HG03039 (cell line): ENCODE measurements at regions not wholly inside any gene's neighbourhood (a gene's known extent, or its start where the extent isn't known, plus 50 kb on each side); places are given as distances from the start of the nearest gene placed in this dataset.
"Not testable (repeated sequence)": the region's sequence is repeated elsewhere in the genome, so short reads cannot be mapped to it uniquely, and the experiment has no call there.

Experiments used
- ATAC-seq: cut with Tn5 transposase; IDR thresholded peaks from one replicate; pipeline ENCODE4 v1.9.1; 2021; ENCODE audit warnings: mild to moderate bottlenecking, moderate library complexity; ENCODE audit not compliant: unreplicated experiment

DNA sequence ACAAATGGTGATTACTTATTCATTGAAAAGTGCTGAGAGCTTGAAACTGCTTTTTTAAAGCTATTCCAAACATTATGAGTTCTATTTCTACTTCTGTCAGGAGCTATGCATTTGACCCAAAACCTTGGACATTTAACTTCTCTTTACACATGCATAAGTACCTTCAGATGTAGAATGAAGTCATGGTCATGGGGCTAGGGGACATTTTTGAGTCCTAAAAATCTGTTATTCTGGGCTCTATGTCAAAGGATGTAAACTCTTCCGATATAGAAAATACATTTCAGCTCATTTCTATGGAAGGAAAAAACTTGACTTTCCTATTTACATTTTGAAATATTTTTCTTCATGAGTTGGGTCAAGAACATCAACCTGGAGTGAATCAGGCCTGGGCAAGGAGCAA, 179.5 kb upstream of the CXCL12 start:
- no peak for ATAC-seq

DNA sequence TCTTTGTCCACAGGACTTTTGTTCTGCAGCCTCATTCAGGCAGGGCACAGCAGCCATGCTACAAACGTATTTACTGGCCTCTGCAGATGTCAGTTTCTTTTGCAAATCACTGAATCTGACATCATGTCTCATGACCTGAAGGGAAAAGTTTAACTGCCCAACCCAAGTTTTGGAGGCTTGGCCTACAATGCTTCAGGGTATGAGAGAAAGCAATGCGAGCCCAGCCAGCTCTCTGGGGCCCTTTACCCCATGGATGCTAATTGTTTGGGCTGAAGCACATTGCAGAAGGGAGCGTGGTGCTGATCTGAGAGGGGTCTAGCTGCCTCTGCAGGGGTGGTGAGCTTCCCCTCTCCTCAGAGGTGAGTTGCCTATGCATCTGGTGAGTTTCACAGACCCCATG, 179.9 kb upstream of the CXCL12 start:
- ATAC-seq: no peak

DNA sequence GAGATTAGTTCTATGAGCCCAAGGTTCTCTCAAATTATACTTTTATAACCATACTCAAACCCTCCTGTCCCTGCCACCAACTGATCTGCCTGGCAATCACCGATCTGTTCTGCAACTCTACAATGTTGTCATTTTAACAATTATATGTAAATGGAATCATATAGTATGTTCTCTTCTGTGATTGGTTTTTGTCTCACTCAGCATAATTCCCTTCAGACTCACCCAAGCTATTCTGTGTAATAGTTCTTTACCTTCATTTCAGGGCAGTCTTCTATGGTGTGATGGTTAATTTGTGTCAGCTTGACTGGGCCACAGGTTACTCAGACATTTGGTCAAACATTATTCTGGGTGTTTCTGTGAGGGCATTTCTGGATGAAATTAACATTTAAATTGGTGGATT, 181.9 kb upstream of the CXCL12 start:
- no peak for ATAC-seq

DNA sequence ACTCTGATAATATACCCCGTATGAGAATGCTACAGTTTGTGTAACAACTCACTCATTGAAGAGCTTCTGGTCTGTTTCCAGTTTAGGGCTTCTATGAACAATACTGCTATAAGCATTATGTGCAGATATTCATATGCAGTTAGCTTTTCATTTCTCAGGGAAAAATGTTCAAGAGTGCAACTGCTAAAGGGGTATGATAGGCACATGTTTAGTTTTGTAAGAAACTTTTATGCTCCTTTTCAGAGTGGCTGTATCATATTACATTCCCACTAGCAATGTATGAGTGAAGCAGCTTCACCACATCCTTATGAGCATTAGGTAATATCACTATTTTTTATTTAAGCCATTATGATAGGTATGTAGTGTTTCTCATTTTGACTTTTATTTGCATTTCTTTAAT, 182.6 kb upstream of the CXCL12 start:
- ATAC-seq: no peak

DNA sequence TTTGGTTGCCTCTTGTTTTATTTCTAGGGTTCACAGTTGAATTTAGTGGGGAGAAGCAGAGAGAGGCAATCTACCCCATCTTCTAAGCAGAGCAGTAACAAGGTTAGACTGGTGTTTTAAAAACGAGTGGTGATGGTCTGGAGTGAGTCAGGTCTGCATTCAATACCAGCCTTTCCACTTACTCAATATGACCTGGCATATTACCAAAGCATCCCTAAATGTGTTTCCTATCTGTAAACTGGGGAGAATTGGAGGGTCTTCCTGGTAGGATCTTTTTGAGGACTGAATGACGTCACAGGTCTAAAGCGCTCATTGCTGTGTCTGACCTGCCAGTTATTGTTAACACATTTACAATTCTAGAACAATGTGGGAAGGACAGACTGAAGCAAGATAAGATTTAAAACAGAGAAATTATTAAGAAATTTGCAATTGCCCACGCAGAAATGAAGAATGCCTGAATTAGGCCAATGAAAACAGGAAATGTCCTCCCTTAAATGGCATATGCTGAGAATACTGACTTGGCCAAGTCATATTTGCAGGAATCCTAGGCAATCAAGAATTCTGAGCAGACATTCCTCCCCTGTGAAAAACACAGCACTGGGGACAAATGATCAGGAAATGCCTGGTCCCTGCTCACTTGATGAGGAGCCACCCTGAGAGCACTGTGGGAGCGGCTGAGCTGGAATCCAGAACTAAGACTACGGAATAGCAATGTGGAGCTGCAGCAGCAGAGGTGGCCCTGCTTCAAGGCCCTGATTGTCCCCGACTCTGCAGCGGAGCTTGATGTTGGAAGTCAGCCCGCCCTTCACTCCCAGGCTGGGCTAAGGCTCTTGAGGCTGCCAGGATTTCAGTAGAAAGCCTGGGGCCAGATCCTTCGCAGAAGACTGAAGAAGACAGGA, 184.5 kb upstream of the CXCL12 start:
- no peak for ATAC-seq

DNA sequence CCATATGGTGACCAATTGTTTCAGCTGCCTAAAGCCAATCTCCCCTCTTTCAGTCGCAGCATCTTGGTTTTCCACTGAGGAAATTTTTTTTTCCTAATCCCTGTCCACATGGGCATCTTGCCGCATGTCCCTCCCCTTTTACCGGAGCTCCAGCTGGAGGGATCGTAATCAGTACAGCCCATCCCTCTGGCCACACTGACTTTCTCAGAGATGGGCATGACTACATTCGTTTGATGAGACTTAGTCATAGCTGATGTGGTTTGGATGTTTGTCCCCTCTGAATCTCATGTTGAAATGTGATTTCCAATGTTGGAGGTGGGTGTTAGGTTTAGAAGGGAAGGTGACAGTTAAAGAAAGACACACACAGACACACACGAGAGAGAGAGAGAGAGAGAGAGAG, 186.8 kb upstream of the CXCL12 start:
- ATAC-seq: no peak

DNA sequence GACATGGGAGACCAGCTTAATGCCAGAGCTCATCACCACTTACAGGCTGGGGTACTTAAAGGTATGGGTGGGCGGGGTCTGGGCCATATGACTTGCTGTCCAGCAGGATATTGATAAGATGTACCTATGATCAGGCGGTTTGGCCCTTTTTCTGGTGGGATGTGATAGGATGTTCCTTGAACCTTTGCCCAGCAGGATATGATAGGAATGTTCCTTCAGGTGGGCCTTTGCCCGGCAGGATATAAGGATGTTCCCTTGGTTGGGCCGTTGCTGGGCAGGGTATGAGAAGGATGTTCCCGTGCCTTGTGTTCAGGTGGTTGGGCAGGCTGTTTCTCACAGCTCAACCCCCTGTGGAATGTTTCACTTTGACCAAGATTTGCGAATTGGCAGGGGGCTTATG, 187.2 kb upstream of the CXCL12 start:
- no peak for ATAC-seq

DNA sequence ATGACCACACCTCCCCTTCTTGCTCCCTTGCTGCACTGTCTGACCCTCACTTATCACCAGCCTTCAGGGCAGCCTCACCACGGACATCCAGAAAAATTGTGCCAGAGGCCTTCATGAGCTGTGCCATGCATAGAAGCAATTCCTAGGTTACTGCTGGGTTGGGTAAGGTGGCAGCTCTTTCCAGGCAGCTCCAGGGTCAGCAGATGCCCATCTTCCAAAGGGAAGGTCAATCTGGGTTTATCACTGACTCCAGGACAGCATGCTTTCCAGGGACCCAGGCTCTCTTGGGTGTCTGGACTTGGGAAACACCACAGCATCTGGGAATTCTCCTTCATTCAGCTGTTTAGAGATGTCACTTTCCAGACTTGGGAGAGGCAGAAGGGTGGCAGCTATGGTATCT, 188.9 kb upstream of the CXCL12 start:
- ATAC-seq: no peak

DNA sequence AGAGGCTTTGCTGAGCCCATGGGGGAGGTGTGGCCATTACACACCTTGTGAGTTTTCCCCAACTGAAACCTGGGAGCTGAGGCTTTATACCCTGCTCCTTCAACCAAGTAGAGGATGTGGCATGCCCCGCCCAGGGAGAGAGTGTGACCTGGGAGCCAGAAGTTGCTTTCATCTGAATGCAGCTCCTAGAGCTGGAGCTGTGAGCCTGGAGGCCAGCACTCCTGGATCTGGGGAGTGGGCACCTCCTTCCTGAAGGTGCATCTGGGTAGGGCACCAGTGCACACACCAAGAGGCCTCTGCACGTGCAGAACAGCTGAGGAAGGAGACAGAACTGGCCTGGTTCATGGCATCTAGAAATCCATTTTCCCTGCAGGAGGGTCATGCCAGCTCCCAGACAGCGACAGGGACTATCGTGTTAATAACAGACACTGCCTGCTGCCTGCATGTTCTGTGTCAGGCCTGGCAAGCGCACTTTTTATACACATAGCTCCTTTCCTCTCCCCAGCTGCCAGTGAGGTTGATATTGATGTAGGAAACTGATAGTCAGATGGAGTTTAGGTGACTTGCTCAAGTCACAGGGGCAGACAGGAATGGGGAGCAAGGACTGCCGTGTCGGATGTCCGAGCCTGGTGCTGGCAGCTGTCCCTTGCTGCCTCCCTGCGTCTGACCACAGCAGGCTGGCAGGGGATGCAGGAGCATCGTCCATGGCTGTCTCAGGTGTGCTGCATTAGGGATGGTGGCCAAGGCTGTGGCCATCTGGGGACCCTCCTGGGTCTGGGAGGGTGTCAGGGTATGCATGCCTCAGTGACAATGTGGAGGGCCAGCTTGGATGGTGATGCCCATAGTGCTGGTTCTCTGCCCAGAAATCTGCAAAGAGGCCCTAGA, 189.9 kb upstream of the CXCL12 start:
- no peak for ATAC-seq

DNA sequence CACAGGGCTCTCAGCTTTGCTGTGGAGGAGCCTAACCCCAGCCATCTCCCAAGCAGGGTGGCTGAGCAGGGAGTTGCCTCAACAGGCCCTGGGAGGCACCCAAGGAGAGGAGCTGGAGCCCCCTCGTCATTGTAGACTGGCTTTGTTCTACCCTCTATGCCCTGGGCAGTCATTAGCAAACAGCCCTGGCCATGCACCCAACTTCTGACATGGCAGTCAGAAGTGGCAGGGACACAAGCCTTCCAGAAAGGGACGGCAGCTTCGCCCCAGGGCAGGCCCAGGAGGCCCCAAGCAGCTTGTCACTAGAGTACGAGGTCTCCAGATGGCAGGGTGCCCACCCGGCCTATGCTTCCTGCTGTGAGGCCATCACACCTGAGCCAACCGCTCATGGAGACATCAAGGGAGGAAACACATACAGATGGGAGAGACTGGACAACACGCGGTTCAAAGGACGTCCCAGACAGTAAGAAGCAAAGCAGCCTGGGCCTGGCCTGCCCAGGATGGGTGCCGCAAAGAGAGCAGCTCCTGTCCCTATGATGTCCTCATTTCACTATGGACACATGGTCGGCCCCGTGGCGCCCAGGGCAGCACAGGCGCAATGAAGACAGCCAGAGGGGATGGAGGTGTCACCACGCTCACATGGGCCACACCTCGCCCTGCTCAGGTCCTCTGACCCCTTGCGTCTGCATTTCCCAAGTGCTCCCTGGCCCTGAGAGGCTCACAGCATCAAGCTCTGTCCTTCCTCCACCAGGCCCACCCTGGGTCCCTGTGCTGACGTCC, 190.9 kb upstream of the CXCL12 start:
- ATAC-seq: no peak

DNA sequence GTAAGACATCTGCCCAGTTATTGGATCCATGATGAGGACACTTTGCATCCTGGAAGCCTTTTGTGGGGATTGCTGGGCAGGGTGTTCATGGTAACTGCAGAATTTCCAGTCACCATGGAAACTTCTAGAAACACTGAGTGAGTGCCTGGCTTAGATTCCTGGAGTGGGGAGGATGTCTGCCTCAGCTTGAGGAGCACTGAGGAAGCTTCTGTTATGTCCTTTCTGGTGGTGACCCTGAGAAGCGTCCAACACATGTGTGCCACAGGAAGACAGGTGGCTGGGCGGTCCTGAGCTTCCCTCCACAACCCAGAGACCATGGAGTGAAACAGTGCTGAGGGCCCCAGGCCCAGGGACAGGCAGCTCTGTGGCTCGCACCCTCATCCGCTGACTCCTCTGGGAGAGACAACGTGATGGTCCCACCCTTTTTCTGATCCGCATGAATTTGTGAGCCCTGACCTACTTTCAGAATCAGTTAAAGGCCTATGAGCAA, 191.8 kb upstream of the CXCL12 start:
- ATAC-seq: no peak

DNA sequence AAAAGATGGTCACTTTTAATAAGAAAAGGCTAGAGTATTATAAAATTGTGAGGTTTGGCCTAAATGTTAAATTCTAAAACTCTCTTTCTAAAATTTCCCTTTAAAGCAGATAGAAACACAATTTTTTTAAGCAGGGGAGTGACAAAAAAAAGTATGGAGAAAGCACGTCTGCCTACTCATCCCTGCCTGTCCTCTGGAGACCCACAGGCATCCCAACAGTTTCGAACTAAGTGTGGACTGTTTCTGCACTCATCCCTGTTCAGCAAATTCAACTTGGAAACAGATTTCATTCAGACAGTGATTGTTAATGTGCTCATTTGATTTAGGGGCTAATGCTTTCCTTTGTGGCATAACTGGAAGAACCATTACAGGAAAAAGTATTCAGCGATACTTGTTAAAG, 192.6 kb upstream of the CXCL12 start:
- ATAC-seq: no peak

DNA sequence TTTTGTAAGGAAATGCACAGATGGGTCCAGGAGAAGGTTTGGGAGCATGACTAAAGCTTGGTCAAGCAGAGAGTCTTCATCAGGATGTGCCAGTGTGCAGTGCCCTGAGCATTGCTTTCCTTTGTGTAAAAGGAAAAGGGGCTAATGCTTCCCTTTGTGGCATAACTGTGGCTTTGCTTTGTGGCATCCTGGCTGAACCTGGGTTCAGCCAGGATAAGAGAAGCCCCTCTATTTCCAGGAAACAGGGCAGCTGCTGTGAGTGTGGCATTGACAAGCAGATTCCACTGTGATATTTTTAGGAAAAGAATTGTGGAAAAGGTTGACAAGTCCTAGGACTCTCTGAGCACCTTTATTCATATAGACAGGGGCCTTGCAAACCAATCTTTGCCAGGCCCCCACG, 193.4 kb upstream of the CXCL12 start:
- no peak for ATAC-seq

DNA sequence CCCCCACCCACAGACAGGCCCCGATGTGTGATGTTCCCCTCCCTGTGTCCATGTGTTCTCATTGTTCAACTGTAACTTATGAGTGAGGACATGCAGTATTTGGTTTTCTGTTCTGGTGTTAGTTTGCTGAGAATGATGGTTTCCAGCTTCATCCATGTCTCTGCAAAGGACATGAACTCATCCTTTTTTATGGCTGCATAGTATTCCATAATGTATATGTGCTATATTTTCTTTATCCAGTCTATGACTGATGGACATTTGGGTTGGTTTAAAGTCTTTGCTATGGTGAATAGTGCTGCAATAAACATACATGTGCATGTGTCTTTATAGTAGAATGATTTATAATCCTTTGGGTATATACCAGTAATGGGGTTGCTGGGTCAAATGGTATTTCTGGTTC, 194.1 kb upstream of the CXCL12 start:
- not testable (repeated sequence) for ATAC-seq

DNA sequence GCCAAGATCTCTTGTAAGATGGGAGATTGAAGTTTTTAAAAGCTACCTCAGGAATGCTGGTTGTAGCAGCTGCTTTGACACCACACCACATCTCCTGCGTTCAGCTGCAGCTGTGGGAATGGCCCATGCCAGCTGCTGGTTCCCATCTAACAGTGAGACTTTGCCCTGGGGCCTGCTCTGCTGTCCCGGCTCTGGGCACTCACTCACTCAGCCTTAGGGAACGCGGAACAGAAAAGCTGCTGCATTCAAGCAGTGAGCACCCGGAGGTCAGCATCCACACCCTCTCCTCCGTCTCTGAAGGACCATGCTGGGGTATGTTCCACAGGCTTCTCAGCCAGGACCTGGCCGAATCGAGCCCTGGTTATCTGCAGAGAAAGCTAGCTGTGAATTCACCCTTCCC, 197.1 kb upstream of the CXCL12 start:
- ATAC-seq: no peak

DNA sequence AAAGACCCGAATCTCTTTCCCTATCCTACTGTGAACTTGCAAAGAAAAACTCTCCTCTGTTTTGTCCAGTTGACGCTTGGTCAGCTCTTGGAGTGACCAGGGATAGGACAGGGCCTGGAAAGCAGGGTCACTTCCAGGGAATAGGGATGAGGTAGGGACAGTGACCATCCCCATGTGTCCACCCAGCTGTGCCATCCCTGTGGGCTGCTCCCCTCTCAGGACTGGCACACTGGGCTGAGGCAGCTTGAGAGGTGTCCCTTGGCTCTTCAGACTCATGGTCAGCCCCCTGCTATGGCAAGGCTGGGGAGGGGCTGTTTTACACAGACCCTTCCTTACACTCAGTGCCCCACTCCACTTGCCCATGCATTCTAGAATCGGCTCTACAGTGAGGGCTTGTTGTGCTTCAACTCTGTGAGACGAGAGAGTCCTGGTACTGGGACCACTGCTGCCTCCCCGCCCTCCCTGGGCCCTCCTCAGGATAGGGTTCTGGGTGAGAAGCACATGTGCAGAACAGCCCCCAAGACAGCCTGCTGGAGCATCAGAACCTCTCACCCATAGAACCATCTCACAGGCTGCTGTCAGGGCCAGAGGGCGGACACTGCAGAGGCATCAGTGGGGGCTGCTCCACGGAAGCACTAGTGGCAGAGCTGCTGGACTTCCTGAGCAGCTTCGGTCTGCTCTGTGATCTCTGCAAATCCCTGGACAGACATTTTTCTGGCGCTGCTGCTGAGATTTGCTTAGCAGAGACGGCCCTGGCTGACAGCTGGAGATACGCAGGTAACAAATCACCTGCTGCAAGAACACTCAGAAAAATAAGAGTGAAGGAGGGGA, 202.8 kb upstream of the CXCL12 start:
- ATAC-seq: no peak

DNA sequence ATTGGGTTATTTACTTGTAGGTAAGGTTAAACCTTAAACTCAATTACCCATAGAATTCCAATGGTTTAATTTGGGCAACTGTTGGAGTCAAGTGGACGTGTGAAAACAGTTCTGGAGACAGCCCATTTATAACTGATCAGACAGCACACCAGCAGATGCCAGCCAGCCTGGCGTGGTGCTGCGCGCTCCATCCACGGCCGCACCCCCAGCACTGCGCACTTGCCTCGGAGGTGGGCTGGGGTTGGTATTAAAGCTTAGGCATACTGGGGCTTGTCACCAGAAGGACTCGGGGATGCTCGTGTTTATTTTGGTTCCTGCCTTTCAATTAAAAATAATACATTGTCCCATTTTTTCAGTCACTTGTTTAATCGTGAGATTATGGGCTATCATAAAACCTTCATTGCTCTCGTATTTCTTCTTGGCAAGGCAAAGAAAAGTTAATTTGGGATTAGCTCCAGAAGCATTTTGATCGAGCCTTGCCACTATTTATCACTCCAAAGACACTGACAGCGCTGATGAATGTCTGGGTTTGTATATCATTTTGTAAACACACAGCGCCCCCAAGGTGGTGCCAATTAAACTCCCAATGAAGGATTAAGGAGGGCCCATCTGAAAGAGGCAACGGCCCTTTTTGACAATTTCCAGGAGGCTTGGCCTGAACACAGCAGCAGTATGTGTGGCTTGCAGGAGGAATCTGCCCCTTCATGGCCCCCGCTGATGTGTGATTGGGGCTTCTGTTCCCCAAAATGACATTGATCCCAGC, 204.5 kb upstream of the CXCL12 start:
- no peak for ATAC-seq

DNA sequence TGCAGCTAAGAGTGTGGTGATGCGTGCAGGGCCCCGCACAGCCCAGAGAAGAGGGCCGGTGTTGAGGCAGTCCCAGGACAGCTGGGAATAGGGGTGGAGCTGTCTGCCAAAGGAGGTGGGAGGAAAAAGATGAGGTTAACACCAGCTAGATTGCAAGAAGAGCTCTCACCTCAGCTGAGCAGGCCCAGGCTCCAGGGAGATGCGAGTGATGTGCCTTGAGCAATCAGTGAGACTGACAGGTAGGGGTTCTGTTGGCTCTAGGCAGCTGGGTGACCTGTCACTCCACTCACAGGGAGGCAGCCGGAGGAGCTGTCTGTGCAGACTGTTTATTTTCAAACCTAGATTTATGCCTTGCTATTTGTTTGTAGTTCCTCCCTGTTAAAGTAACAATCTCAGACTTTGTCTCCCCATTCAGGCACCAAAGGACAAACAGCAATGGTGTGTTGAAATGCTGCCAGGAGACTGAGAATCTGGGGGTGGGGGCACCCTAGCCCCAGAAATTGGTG, 205.1 kb upstream of the CXCL12 start:
- ATAC-seq: no peak

DNA sequence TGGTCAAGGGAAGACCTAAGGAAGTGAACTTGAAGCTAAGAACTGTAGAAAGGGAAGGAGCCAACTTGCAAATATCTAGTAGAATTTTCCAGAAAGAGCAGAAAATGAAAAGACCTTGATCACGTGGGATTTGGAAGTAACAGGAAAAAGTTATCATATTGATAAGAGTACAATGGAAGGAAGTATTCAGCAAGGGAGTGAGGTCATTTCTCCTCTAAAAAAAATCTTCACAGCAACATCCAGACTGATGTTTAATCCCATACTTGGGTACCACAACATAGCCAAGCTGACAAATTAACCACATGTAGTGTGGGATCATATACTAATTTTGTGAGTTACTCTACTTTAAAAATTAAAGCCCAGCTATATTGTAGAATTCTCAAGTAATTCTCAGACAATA, 207.0 kb upstream of the CXCL12 start:
- no peak for ATAC-seq
